ENCODE measurements at regions not wholly inside any gene's neighbourhood (a gene's known extent, or its start where the extent isn't known, plus 50 kb on each side); places are given as distances from the start of the nearest gene placed in this dataset.

DNA sequence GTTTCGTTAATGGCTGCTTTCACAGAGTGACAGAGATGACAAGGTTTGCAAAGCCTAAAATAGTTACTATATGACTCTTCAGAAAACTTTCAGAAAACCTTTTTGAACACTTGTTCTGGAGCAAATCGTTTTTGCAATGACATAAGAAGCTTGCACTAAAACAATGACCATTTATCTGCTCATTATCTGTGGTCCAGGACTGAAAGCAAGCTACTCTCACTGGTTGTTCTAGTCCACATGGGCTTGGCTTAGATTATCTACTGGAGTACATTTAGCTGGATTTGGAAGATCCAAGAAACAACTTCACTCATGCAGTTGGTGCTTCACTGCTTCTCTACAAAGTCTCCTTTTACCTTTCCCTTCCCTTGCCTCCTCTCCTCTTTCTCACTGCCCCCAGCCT, 1836.4 kb upstream of the AGA start:
- no peak for DNase-seq
- no peak overlapping the region for H3K27ac ChIP-seq
- H3K9me3 ChIP-seq, result peaks cover 0 to 13% (median 0%) of the 10 kb centered on the region in 8 donors
- no peak for TF ChIP-seq POLR2AphosphoS5 (IDR thresholded peaks at IDR 0.05)
- intact Hi-C loops (cut with DNase I; ENCODE audit: low total_unique reads), result no loop called here
- no peak overlapping the region for H3K4me3 ChIP-seq
- no peaks in the 10 kb centered on the region for H3K4me1 ChIP-seq
- WGBS, 5 donors, result 36 to 61% (median 55%) methylated on average over 2 of the region's 2 CpGs
- H3K36me3 ChIP-seq, result no peaks in the 10 kb centered on the region
- H3K27me3 ChIP-seq (replicated peaks in 1 of 7), result no peaks in the 10 kb centered on the region

DNA sequence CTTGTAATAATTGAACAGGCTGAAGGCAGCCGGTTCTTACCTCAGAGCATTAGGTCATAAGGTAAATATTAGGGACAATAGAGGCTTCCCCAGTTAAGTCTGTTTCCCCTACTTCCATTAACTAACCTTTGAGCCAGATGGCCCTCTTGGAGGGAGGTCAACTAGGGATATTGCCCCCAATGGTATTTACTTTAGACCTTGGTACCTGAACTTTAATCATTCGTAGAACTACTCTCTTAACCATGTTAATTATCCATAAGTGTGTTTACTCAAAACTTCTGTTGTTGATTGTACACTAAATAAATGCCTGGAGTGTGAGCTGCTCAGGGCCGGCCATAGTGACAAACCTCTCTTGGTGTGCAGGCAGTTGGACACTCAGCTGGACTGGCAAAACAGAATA, 1843.5 kb upstream of the AGA start:
- H3K27me3 ChIP-seq (replicated peaks in 1 of 7), result no peaks in the 10 kb centered on the region
- TF ChIP-seq POLR2A (IDR thresholded peaks at IDR 0.05) (no peak), CTCF (IDR thresholded peaks at IDR 0.05 in 8 of 11, conservative IDR thresholded peaks at IDR 0.05 in 3 of 11) (no peak), POLR2AphosphoS5 (IDR thresholded peaks at IDR 0.05) (no peak)
- intact Hi-C loops (cut with DNase I; ENCODE audit: low total_unique reads), result no loop called here
- no peaks in the 10 kb centered on the region for H3K4me1 ChIP-seq
- H3K27ac ChIP-seq, result no peak overlapping the region
- H3K4me3 ChIP-seq, result no peak overlapping the region
- H3K36me3 ChIP-seq, result no peaks in the 10 kb centered on the region
- 77 to 86% (median 81%) methylated on average over 3 of the region's 3 CpGs for WGBS, 5 donors
- H3K9me3 ChIP-seq, result peaks cover 0 to 20% (median 4%) of the 10 kb centered on the region in 8 donors
- DNase-seq, result no peak

DNA sequence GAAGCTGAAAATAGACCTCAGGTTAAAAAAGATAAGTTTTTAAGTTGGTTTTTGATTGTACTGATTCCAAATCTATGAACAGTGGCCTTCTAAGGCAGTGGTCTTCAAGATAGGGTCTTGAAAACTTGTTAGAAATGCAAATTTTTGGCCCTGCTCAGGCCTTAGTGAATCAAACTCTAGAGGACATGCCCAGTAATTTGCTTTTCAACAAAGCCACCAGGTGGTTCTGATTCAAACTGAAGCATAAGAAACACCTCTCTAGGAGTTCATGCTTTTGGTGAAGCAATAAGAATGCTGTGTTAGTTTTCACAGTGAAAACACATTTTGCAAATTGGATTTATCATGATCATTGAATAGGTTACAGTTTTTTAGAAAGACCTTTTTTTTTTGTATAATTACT, 1849.4 kb upstream of the AGA start:
- DNase-seq, result no peak
- H3K4me3 ChIP-seq, result no peak overlapping the region
- no peaks in the 10 kb centered on the region for H3K36me3 ChIP-seq
- intact Hi-C loops (cut with DNase I; ENCODE audit: low total_unique reads), result no loop called here
- H3K27me3 ChIP-seq (replicated peaks in 1 of 7), result no peaks in the 10 kb centered on the region
- TF ChIP-seq CTCF (IDR thresholded peaks at IDR 0.05 in 8 of 11, conservative IDR thresholded peaks at IDR 0.05 in 3 of 11) (no peak), POLR2AphosphoS5 (IDR thresholded peaks at IDR 0.05) (no peak), POLR2A (IDR thresholded peaks at IDR 0.05) (no peak)
- H3K9me3 ChIP-seq, result peaks cover 0 to 28% (median 7%) of the 10 kb centered on the region in 8 donors
- H3K4me1 ChIP-seq, result no peaks in the 10 kb centered on the region
- H3K27ac ChIP-seq, result no peak overlapping the region

DNA sequence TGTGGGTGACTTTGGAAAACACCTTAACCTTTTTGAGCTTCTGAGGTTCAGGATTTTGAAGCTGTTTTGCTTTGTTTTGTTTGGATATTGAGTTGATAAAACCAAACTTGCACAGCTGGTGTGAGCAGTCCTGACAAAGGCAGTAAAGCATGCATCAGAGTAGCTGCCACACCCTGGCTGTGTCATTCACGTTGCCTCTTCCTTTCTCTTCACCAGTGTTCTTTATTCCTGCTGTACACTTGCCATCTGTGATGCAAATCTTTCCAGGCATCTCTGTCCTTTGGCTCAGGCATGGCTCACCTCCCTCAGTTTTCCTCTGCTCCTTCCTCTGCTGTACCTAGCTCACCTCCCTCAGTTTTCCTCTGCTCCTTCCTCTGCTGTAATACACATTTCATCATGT, 1850.2 kb upstream of the AGA start:
- no peak for TF ChIP-seq POLR2AphosphoS5 (IDR thresholded peaks at IDR 0.05)
- TF ChIP-seq CTCF (IDR thresholded peaks at IDR 0.05 in 8 of 11, conservative IDR thresholded peaks at IDR 0.05 in 3 of 11), result no peak
- TF ChIP-seq POLR2A (IDR thresholded peaks at IDR 0.05), result no peak
- 41 to 69% (median 54%) methylated on average over 1 of the region's 1 CpG for WGBS, 5 donors
- DNase-seq, result no peak
- Histone ChIP-seq H3K36me3 (no peaks in the 10 kb centered on the region), H3K27ac (no peak overlapping the region), H3K9me3 (peaks cover 0 to 26% (median 10%) of the 10 kb centered on the region in 8 donors), H3K4me3 (no peak overlapping the region), H3K4me1 (no peaks in the 10 kb centered on the region), H3K27me3 (replicated peaks in 1 of 7) (no peaks in the 10 kb centered on the region)
- intact Hi-C loops (cut with DNase I; ENCODE audit: low total_unique reads), result no loop called here
